Pancreas (tissue), 10 donors: ENCODE measurements at regions not wholly inside any gene's neighbourhood (a gene's known extent, or its start where the extent isn't known, plus 50 kb on each side); places are given as distances from the start of the nearest gene placed in this dataset.

Source experiments
- ATAC-seq, 4 donors: fragments of 200-7000 bp; cut with Tn5 transposase; one replicate each; pipeline versions ENCODE4 v1.8.0 to v1.9.1; 2020; ENCODE audit warnings: mild to moderate bottlenecking in 4 of 4, moderate library complexity in 4 of 4
- DNase-seq, 6 donors: peaks; one replicate each; pipeline ENCODE4 v3.0.0-alpha.2; 2020
- FAIRE-seq: peaks from 2 replicates; lab custom pipeline; 2012; peaks lifted over from hg19 to GRCh38; lab: Jason Lieb, UNC
- H3K27ac ChIP-seq, 4 donors: fragments of 200-600 bp; sonication (generic); 1 replicate in 3 of 4; 2 replicates in 1 of 4; pipeline versions ENCODE4 v1.5.0 to v1.8.0; 2020
- H3K27me3 ChIP-seq, 4 donors: fragments of 200-600 bp; one replicate each; pipeline ENCODE4 v1.8.0; 2021
- H3K36me3 ChIP-seq, 3 donors: fragments of 200-600 bp; sonication (generic) in 1 of 3; one replicate each; pipeline versions ENCODE4 v1.5.0 to v1.8.0; 2020 to 2021
- H3K4me1 ChIP-seq, 3 donors: fragments of 200-600 bp; one replicate each; pipeline ENCODE4 v1.8.0; 2021
- H3K4me3 ChIP-seq, 4 donors: fragments of 200-600 bp; sonication (generic) in 2 of 4; one replicate each; pipeline versions ENCODE4 v1.5.0 to v1.8.0; 2020 to 2021
- H3K9me3 ChIP-seq, 4 donors: fragments of 200-600 bp; one replicate each; pipeline ENCODE4 v1.8.0; 2021
- CTCF ChIP-seq, 4 donors: fragments of 200-600 bp; sonication (generic) in 3 of 4; IDR thresholded peaks; one replicate each; pipeline versions ENCODE4 v1.5.0 to v1.8.0; 2021; ENCODE audit warnings: antibody characterized with exemption in 4 of 4
- WGBS, 2 donors: extraction: QIAGEN DNeasy Blood & Tissue Kit; methylation state at CpG; one replicate each; pipeline ENCODE4 v1.1.7; 2013; 5-methylcytosine and 5-hydroxymethylcytosine counted together
- intact Hi-C, 3 donors: fragments of 100-400 bp; cut with DNase I; formaldehyde crosslinking; loops; one replicate each; pipeline versions ENCODE4 v1.11.1 to v1.14.2; 2022
- donor health status: healthy with polysubstance abuse.
- donor health status: DM: no; HTN: no; CAD: no; lungs with moderate emphysema.
- donor health status: DM: no; HTN: no; CAD: no.
- donor health status: control.
- donor health status: control.
- donor health status: Bipolar disorder and iron deficiency.
- donor health status: DM: yes; HTN: yes; CAD: no.
- donor health status: DM: no; HTN: no; CAD: no.
- donor health status: DM: no; HTN: no; CAD: no.
- donor health status: DM: yes; HTN: yes; CAD: no.

GRCh38 chr12:92464911-92465310 lies 237.9 kb upstream of the PLEKHG7 start:
- intact Hi-C loops: no loop called here
- no peak overlapping the region for H3K27ac ChIP-seq
- no peak overlapping the region for H3K4me3 ChIP-seq
- H3K27me3 ChIP-seq: no peaks in the 10 kb centered on the region
- FAIRE-seq: no peak
- no peak for TF ChIP-seq CTCF (IDR thresholded peaks at IDR 0.05)
- ATAC-seq: no peak
- no peaks in the 10 kb centered on the region for H3K36me3 ChIP-seq
- WGBS, 2 donors: 70 to 72% methylated on average over 3 of the region's 3 CpGs
- H3K9me3 ChIP-seq: no peaks in the 10 kb centered on the region
- peaks cover 0 to 8% (median 0%) of the 10 kb centered on the region in 3 donors for H3K4me1 ChIP-seq
- DNase-seq: no peak

DNA sequence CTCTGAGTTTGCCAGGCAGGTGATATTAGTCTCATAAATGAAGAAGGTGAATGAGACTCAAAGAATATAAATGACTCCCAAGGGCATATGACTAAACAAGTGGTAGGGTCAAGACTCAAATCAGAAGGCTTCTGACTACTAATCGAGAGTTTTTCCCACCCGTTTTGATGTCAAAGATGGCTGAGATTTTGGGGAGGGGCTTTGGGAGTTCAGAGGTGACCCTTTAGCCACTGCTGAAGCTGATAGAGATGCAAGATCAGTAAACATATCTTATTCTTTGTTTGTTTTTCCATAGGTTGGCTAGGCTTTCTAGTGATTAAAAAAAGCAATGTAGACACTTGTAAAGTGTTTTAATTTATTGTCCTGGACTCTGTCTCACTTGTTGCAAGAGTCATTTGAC lies 239.6 kb upstream of the PLEKHG7 start:
- H3K27ac ChIP-seq: no peak overlapping the region
- H3K36me3 ChIP-seq: no peaks in the 10 kb centered on the region
- H3K4me1 ChIP-seq: peaks cover 0 to 8% (median 0%) of the 10 kb centered on the region in 3 donors
- no peaks in the 10 kb centered on the region for H3K27me3 ChIP-seq
- intact Hi-C loops: no loop called here
- no peak overlapping the region for H3K4me3 ChIP-seq
- no peaks in the 10 kb centered on the region for H3K9me3 ChIP-seq
- no peak for FAIRE-seq
- no peak for DNase-seq
- WGBS, 2 donors: 93 to 98% methylated on average over 2 of the region's 2 CpGs
- ATAC-seq: no peak
- no peak for TF ChIP-seq CTCF (IDR thresholded peaks at IDR 0.05)

GRCh38 chr12:92462527-92462926 lies 240.3 kb upstream of the PLEKHG7 start:
- DNase-seq: no peak
- H3K27ac ChIP-seq: peak overlapping the region in 1 of 4 donors; percentile 27

GRCh38 chr12:92462049-92462448 lies 240.7 kb upstream of the PLEKHG7 start:
- no peak overlapping the region for H3K4me3 ChIP-seq
- no peak for FAIRE-seq
- no peaks in the 10 kb centered on the region for H3K36me3 ChIP-seq
- intact Hi-C loops: no loop called here
- 84 to 88% methylated on average over 3 of the region's 3 CpGs for WGBS, 2 donors
- no peaks in the 10 kb centered on the region for H3K9me3 ChIP-seq
- peaks cover 0 to 4% (median 0%) of the 10 kb centered on the region in 3 donors for H3K4me1 ChIP-seq
- ATAC-seq: peak in 1 of 4 donors; percentile 67
- TF ChIP-seq CTCF (IDR thresholded peaks at IDR 0.05): no peak
- no peak for DNase-seq
- H3K27ac ChIP-seq: peak overlapping the region in 1 of 4 donors; percentile 27
- no peaks in the 10 kb centered on the region for H3K27me3 ChIP-seq

More at GRCh38 chr12:92462527-92462926, 240.3 kb upstream of the PLEKHG7 start:
- H3K4me1 ChIP-seq: peaks cover 0 to 4% (median 0%) of the 10 kb centered on the region in 3 donors
- no peaks in the 10 kb centered on the region for H3K36me3 ChIP-seq
- no peak for TF ChIP-seq CTCF (IDR thresholded peaks at IDR 0.05)
- no peaks in the 10 kb centered on the region for H3K27me3 ChIP-seq
- no peak overlapping the region for H3K4me3 ChIP-seq
- 75 to 88% methylated on average over 1 of the region's 1 CpG for WGBS, 2 donors
- H3K9me3 ChIP-seq: no peaks in the 10 kb centered on the region
- intact Hi-C loops: no loop called here
- ATAC-seq (no peak), FAIRE-seq (no peak)

DNA sequence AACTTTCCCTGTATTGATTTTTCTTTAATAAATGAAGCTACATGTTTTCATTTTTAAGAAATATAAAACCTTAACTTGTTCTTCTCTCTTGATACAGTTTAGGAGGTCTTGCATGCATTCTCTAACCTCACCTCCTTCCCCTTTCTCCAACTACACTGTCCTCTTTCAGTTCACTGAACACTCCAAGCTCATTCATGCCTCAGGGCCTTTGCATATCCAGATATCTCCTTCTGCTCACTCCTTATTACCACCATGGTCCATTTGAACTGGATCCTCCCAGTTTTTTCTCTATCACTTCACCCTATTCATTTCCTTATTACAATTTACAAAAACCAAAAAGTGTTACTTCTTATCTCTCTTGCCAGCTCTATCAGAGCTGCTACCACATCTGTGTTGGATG lies 242.9 kb upstream of the PLEKHG7 start:
- ATAC-seq (no peak), DNase-seq (no peak)
- intact Hi-C loops: no loop called here

More for the DNA sequence above, 242.9 kb upstream of the PLEKHG7 start:
- no peaks in the 10 kb centered on the region for H3K36me3 ChIP-seq
- no peaks in the 10 kb centered on the region for H3K4me1 ChIP-seq
- H3K27ac ChIP-seq: no peak overlapping the region
- no peak for FAIRE-seq
- H3K9me3 ChIP-seq: no peaks in the 10 kb centered on the region
- no peaks in the 10 kb centered on the region for H3K27me3 ChIP-seq
- H3K4me3 ChIP-seq: no peak overlapping the region
- no peak for TF ChIP-seq CTCF (IDR thresholded peaks at IDR 0.05)
